K562 (cell line): ENCODE measurements at regions not wholly inside any gene's neighbourhood (a gene's known extent, or its start where the extent isn't known, plus 50 kb on each side); places are given as distances from the start of the nearest gene placed in this dataset.

Source experiments
- ATAC-seq: fragments of 200-7000 bp; cut with Tn5 transposase; 3 replicates; pipeline ENCODE4 v1.9.1; 2020; ENCODE audit warnings: moderate library complexity
- BruUV-seq: library from RNA; stranded (reverse); fragments of 400-500 nt; replicated peaks from 2 replicates; lab custom pipeline; 2021; lab: Mats Ljungman, UMichigan
- CTCF ChIA-PET: fragments of 300-600 bp; formaldehyde crosslinking; extraction: SDS; loops from one replicate; lab custom pipeline; 2021; ENCODE audit warnings: low intra/inter-chr PET ratio; lab: Yijun Ruan, JAX
- POLR2A ChIA-PET: fragments of 300-600, 350-650 bp; sonication (Branson Sonifier 250); formaldehyde crosslinking; extraction: SDS; loops from one replicate; lab custom pipeline; 2021; ENCODE audit warnings: antibody characterized with exemption, inconsistent platforms; lab: Yijun Ruan, JAX
- DNase-seq, 4 experiments: peaks; one replicate each; pipeline versions ENCODE4 v3.0.0 to v3.0.0-alpha.2; 2011 to 2018; ENCODE audit warnings: low spot score in 3 of 4, mixed read lengths in 3 of 4; ENCODE audit errors: extremely low read depth in 1 of 4
- FAIRE-seq: peaks from 2 replicates; lab custom pipeline; 2011; peaks lifted over from hg19 to GRCh38; lab: Jason Lieb, UNC
- H2AFZ ChIP-seq: 2 replicates; pipeline ENCODE4 v1.6.0; 2011; ENCODE audit warnings: low read depth, low read length, control low read depth, inconsistent platforms
- H3K27ac ChIP-seq: fragments of 200-600 bp; 3 replicates; pipeline ENCODE4 v1.8.0; 2011; ENCODE audit warnings: low read depth, mild to moderate bottlenecking, control low read depth, inconsistent platforms, low read length, moderate library complexity, mixed read lengths; ENCODE audit errors: extremely low read depth
- H3K27me3 ChIP-seq, 2 experiments: fragments of 300-600 bp in 1 of 2; 2 replicates in 1 of 2; 3 replicates in 1 of 2; pipeline versions ENCODE4 v1.6.0 to v1.8.0; 2011; ENCODE audit warnings: inconsistent platforms in 2 of 2, low read length in 2 of 2, mild to moderate bottlenecking in 1 of 2, mixed read lengths in 1 of 2, moderate library complexity in 1 of 2; ENCODE audit not compliant: control insufficient read depth in 2 of 2, insufficient read depth in 2 of 2
- H3K36me3 ChIP-seq: fragments of 300-600 bp; 3 replicates; pipeline ENCODE4 v1.8.0; 2011; ENCODE audit warnings: mild to moderate bottlenecking, low read length, inconsistent platforms; ENCODE audit not compliant: control insufficient read depth, insufficient read depth
- H3K4me1 ChIP-seq, 2 experiments: fragments of 200-600 bp in 1 of 2; replicated peaks in 1 of 2; 2 replicates in 1 of 2; 3 replicates in 1 of 2; pipeline versions ENCODE4 v1.5.1 to v1.8.0; 2011; ENCODE audit warnings: inconsistent platforms in 2 of 2, low read length in 2 of 2, mild to moderate bottlenecking in 1 of 2, mixed read lengths in 1 of 2, moderate library complexity in 1 of 2; ENCODE audit not compliant: control insufficient read depth in 2 of 2, insufficient read depth in 2 of 2
- H3K4me2 ChIP-seq: 2 replicates; pipeline ENCODE4 v1.6.1; 2011; ENCODE audit warnings: low read length, control low read depth, inconsistent platforms, mixed read lengths; ENCODE audit not compliant: insufficient read depth
- H3K4me3 ChIP-seq: fragments of 200-600 bp; sonication (generic), shearing (Covaris generic); 2 replicates; pipeline ENCODE4 v1.5.1; 2016; ENCODE audit warnings: control low read depth, inconsistent platforms
- H3K79me2 ChIP-seq: fragments of 200-600 bp; 3 replicates; pipeline ENCODE4 v1.8.0; 2011; ENCODE audit warnings: low read length, inconsistent platforms; ENCODE audit not compliant: control insufficient read depth, insufficient read depth
- H3K9ac ChIP-seq, 2 experiments: 2 replicates each; pipeline versions ENCODE4 v1.6.0 to v1.6.1; 2011; ENCODE audit warnings: low read depth in 2 of 2, low read length in 2 of 2, control low read depth in 1 of 2, inconsistent platforms in 1 of 2, mild to moderate bottlenecking in 1 of 2, mixed read lengths in 1 of 2; ENCODE audit not compliant: insufficient read depth in 1 of 2
- H3K9me1 ChIP-seq: one replicate; pipeline ENCODE4 v1.6.0; 2011; ENCODE audit warnings: inconsistent platforms, mild to moderate bottlenecking, low read length, moderate library complexity; ENCODE audit not compliant: control insufficient read depth, insufficient read depth
- H3K9me3 ChIP-seq: replicated peaks from 2 replicates; pipeline ENCODE4 v1.5.1; 2011; ENCODE audit warnings: low read depth, low read length, inconsistent platforms; ENCODE audit not compliant: control insufficient read depth, insufficient read depth
- H4K20me1 ChIP-seq: replicated peaks from 2 replicates; pipeline ENCODE4 v1.6.1; 2011; ENCODE audit warnings: low read length, inconsistent platforms, mixed read lengths; ENCODE audit not compliant: control insufficient read depth, insufficient read depth
- ARID1B ChIP-seq: fragments of 450-650 bp; IDR thresholded peaks from 2 replicates; pipeline ENCODE4 v1.6.1; 2016; ENCODE audit warnings: antibody characterized with exemption, mild to moderate bottlenecking, inconsistent platforms
- GTF2E2 ChIP-seq: fragments of 200-800 bp; sonication (Bioruptor generic); IDR thresholded peaks from 2 replicates; pipeline ENCODE4 v1.6.1; 2016; ENCODE audit warnings: missing genetic modification characterization, missing compliant biosample characterization
- KLF16 ChIP-seq: IDR thresholded peaks from 2 replicates; pipeline ENCODE4 v1.6.1; 2016; ENCODE audit warnings: antibody characterized with exemption
- KLF6 ChIP-seq: fragments of 250-450 bp; sonication (Bioruptor Pico); IDR thresholded peaks from 2 replicates; pipeline ENCODE4 v1.4.0; 2020; ENCODE audit warnings: mild to moderate bottlenecking, moderate library complexity, borderline replicate concordance
- NONO ChIP-seq, 2 experiments: fragments of 200-400 bp in 1 of 2; fragments of 450-650 bp in 1 of 2; formaldehyde crosslinking in 1 of 2; IDR thresholded peaks; 2 replicates each; pipeline ENCODE4 v1.6.1; 2017; ENCODE audit warnings: low read depth in 2 of 2, mild to moderate bottlenecking in 2 of 2, moderate library complexity in 2 of 2, low read length in 1 of 2
- SP2 ChIP-seq: IDR thresholded peaks from 2 replicates; pipeline ENCODE4 v1.6.1; 2011; ENCODE audit warnings: mild to moderate bottlenecking, low read depth, low read length, moderate library complexity; ENCODE audit not compliant: poor library complexity, severe bottlenecking; ENCODE audit errors: extremely low read depth
- SREBF2 ChIP-seq: sonication (generic); formaldehyde crosslinking; IDR thresholded peaks from 2 replicates; pipeline ENCODE4 v1.4.0; 2020; ENCODE audit warnings: mild to moderate bottlenecking, missing genetic modification reagents
- TARDBP ChIP-seq: fragments of 450-650 bp; IDR thresholded peaks from 2 replicates; pipeline ENCODE4 v1.6.1; 2016
- TCFL5 ChIP-seq: fragments of 250-450 bp; sonication (Bioruptor Pico); conservative IDR thresholded peaks from 2 replicates; pipeline ENCODE4 v1.6.1; 2021; ENCODE audit warnings: mild to moderate bottlenecking, moderate library complexity, matching md5 sums
- TEAD1 ChIP-seq, 2 experiments: fragments of 450-650 bp in 1 of 2; sonication (generic) in 1 of 2; formaldehyde crosslinking; IDR thresholded peaks; 2 replicates each; pipeline versions ENCODE4 v1.4.0 to v1.8.0; 2020 to 2022; ENCODE audit warnings: mild to moderate bottlenecking in 2 of 2, missing genetic modification reagents in 1 of 2
- TSC22D4 ChIP-seq: fragments of 450-650 bp; IDR thresholded peaks from 2 replicates; pipeline ENCODE4 v1.6.1; 2016; ENCODE audit warnings: missing genetic modification characterization, missing biosample characterization, control low read depth
- YBX1 ChIP-seq: fragments of 450-650 bp; IDR thresholded peaks from 2 replicates; pipeline ENCODE4 v1.7.1; 2016; ENCODE audit warnings: mild to moderate bottlenecking
- ZNF133 ChIP-seq: fragments of 250-450 bp; sonication (Bioruptor Pico); IDR thresholded peaks from 2 replicates; pipeline ENCODE4 v1.4.0; 2020; ENCODE audit warnings: mild to moderate bottlenecking
- ZNF449 ChIP-seq: fragments of 250-450 bp; sonication (Bioruptor Pico); IDR thresholded peaks from 2 replicates; pipeline ENCODE4 v1.8.0; 2022; ENCODE audit warnings: moderate library complexity, mild to moderate bottlenecking, inconsistent platforms
- ZNF778 ChIP-seq: fragments of 450-650 bp; formaldehyde crosslinking; IDR thresholded peaks from 2 replicates; pipeline ENCODE4 v1.4.0; 2020; ENCODE audit warnings: mild to moderate bottlenecking, moderate library complexity
- WGBS: fragments of 100-300 bp; shearing (Covaris generic); methylation state at CpG from one replicate; pipeline ENCODE4 v1.1.6; 2016; ENCODE audit warnings: low coverage, mixed read lengths; ENCODE audit not compliant: insufficient coverage; ENCODE audit errors: missing lambda C conversion rate; 5-methylcytosine and 5-hydroxymethylcytosine counted together
- in situ Hi-C: fragments of 300-500 bp; cut with MboI; formaldehyde crosslinking; loops from 4 replicates; pipeline ENCODE4 v1.15.0; 2018; ENCODE audit warnings: inconsistent platforms, mixed read lengths
- intact Hi-C: fragments of 100-400 bp; cut with micrococcal nuclease; formaldehyde crosslinking; loops from 2 replicates; pipeline ENCODE4 v1.14.2; 2022

GRCh38 chr4:14131335-14131734 lies 503.8 kb upstream of the BOD1L1 start:
- intact Hi-C loops, result no loop called here
- Histone ChIP-seq H3K27me3 (no peaks in the 10 kb centered on the region), H3K4me1 (no peaks in the 10 kb centered on the region), H3K27ac (no peak overlapping the region), H3K4me2 (no peak overlapping the region), H3K9ac (no peak overlapping the region), H3K9me1 (no peaks in the 10 kb centered on the region), H2AFZ (no peak overlapping the region), H3K79me2 (no peaks in the 10 kb centered on the region), H3K36me3 (no peaks in the 10 kb centered on the region), H3K4me3 (no peak overlapping the region), H4K20me1 (no peaks in the 10 kb centered on the region), H3K9me3 (no peaks in the 10 kb centered on the region)
- no TSS peak for BruUV-seq
- FAIRE-seq (no peak), DNase-seq (no peak), ATAC-seq (no peak)
- WGBS, result 0% methylated on average over 1 of the region's 1 CpG
- in situ Hi-C loops, result no loop called here
- ChIA-PET CTCF (no interaction called here), POLR2A (no interaction called here)
- no peak for TF ChIP-seq KLF6 (CRISPR knock-in tag)
- no peak for TF ChIP-seq SP2
- TF ChIP-seq ZNF133 (CRISPR knock-in tag), result no peak
- TF ChIP-seq YBX1, result no peak
- no peak for TF ChIP-seq TSC22D4 (tag)
- TF ChIP-seq TCFL5 (CRISPR knock-in tag), result no peak
- no peak for TF ChIP-seq TARDBP
- no peak for TF ChIP-seq ZNF778
- no peak for TF ChIP-seq ARID1B

DNA sequence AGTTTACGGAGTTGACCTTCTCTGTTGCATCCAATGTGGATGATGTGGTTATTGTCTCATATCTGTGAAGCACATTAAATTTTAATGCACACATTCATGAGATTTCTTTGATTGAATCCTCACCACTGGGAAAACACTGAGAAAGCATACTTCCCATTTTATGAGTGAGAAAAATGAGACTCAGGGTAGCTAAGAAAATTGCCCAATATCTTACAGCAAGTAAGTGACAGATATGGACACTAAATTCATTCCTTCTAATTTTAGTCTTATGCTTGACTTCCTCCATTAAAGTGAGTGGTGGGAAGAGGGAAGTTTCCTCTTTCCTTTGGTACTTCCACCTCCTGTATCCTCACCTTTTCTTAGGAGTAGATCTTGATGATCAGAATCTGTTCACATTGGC lies 504.8 kb upstream of the BOD1L1 start:
- ChIA-PET POLR2A (no interaction called here), CTCF (no interaction called here)
- H3K9me1 ChIP-seq, result no peaks in the 10 kb centered on the region
- no peaks in the 10 kb centered on the region for H4K20me1 ChIP-seq
- in situ Hi-C loops (no loop called here), intact Hi-C loops (no loop called here)
- H3K9ac ChIP-seq, result no peak overlapping the region
- no peaks in the 10 kb centered on the region for H3K9me3 ChIP-seq
- BruUV-seq, result no TSS peak
- no peak overlapping the region for H3K4me3 ChIP-seq
- ATAC-seq (no peak), FAIRE-seq (no peak), DNase-seq (no peak)
- H3K79me2 ChIP-seq, result no peaks in the 10 kb centered on the region
- no peak overlapping the region for H3K27ac ChIP-seq
- H3K27me3 ChIP-seq, result no peaks in the 10 kb centered on the region
- H3K36me3 ChIP-seq, result no peaks in the 10 kb centered on the region
- WGBS, result 0% methylated on average over 1 of the region's 1 CpG
- H3K4me2 ChIP-seq, result no peak overlapping the region
- no peaks in the 10 kb centered on the region for H3K4me1 ChIP-seq
- no peak overlapping the region for H2AFZ ChIP-seq
- no peak for TF ChIP-seq TEAD1 (CRISPR knock-in tag; IDR thresholded peaks at IDR 0.05)
- no peak for TF ChIP-seq KLF16
- TF ChIP-seq NONO (IDR thresholded peaks at IDR 0.05; ENCODE audit: low read depth in 2 of 2, low read length in 1 of 2), result no peak
- TF ChIP-seq SREBF2 (CRISPR knock-in tag), result no peak
- TF ChIP-seq GTF2E2, result no peak
- no peak for TF ChIP-seq ZNF449 (CRISPR knock-in tag)
